HG03175 (cell line): ENCODE measurements at regions not wholly inside any gene's neighbourhood (a gene's known extent, or its start where the extent isn't known, plus 50 kb on each side); places are given as distances from the start of the nearest gene placed in this dataset.

Source experiments
- ATAC-seq: cut with Tn5 transposase; IDR thresholded peaks from one replicate; pipeline ENCODE4 v1.9.1; 2021; ENCODE audit warnings: mild to moderate bottlenecking, moderate library complexity; ENCODE audit not compliant: unreplicated experiment

- ATAC-seq, result no peak
These were observed 90.1 kb upstream of the FLRT2 start for GRCh38 chr14:85439696-85440328.

- no peak for ATAC-seq
These were observed 87.9 kb upstream of the FLRT2 start for GRCh38 chr14:85441909-85442643.

- no peak for ATAC-seq
These were observed 86.9 kb upstream of the FLRT2 start for GRCh38 chr14:85442996-85443395.

- ATAC-seq, result no peak
These were observed 85.3 kb upstream of the FLRT2 start for GRCh38 chr14:85444635-85445034.

DNA sequence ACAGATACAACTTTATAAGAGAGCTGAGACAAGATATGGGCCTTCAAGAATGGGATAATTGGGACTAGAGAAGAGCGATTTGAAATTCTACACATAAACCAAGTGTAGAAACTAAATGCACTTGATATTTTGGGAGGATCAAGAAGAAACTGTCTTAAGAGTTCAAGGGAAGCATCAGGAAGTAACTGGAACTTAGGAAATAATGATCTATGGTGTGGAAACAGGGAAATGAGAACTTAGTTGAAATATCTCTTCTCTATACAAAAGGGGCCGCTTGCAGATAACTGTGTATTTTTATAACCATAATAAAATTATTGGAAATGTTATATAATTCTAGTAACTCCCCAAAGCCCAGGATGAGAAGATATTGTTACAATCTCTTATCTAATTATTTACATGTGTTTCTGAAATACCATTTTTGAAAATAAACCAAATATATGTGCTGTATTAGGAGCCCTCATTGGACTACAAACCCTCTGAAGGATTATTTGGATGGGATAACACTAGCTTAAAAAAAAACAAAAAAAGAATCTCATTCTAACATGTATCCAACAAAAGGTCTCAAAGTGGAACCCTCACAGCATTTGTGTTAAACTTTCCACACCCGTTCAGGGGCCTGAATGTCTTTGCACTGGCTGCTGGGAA is 84.7 kb upstream of the FLRT2 start:
- no peak for ATAC-seq

DNA sequence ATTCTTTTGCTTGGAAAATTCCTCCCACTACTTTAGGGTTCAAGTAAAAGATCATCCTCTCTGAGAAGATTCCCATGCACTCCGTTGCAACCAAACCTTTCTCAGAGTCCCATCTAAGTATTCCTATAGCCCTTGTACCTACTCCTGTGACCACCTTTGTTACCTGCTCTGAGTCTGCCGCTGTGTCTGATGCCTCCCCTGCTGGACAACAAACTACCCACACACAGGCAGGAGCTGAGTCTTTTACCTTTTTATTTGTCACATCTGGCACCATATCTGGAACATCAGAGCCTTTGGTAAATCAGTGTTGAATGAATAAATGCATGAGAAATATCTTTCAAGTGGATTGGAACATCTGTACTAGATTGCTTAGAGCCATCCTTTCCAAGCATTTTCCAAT is 82.1 kb upstream of the FLRT2 start:
- no peak for ATAC-seq

DNA sequence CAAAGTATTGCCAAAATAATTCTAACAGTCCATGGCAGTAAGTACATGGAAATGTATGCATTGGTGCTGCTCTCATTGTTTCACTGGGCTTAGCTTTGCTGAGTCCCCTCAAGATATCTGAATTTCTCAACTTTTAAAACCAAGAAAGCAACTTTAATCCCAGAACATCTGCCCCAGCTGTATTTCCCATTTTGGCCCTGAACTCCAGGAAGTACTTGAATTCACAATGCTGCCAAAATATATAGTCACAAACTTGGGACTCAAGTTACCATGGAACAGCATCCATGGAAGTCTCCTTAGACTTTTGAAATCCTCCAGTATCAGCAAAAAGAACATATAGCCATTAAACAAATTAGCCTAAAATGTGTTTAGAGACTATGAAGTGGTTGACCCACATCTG is 78.5 kb upstream of the FLRT2 start:
- ATAC-seq, result no peak

DNA sequence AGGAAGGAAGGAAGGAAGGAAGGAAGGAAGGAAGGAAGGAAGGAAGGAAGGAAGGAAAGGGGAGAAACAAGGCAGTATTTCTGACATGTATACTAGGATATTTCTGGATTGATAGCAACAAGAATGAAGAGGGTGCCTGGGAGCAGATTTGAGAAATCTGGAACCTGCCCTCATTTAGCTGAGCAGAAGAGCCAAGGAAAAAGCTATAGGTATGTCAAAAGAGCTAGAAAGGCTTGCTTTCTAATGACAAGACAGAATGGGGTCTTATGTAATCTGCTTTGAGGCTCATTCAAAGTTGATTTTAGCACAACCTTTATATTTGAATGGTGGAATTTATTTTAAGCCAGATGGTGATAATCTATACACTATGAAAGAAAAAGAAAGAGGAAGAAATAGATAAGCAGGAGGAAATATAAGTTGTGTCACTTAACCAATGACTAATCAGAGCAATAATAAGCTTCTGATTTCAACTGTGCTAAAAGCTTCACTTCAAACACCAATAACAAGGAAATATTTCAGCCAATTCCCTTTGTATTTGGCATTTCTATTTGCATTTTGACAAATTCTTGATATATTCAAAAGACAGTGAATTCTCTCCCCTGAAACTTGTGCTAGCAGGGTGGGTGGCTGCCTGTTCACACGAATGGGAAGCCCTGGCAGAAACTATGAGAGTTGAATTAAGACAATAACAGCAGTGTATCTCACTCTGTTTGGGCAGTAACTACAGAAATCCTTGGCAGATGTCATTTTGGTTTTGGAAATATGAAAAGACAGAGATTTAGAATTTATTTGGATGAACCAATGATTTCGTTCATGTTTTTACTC is 76.3 kb upstream of the FLRT2 start:
- no peak for ATAC-seq

GRCh38 chr14:85454226-85454813 is 75.6 kb upstream of the FLRT2 start:
- ATAC-seq, result no peak

DNA sequence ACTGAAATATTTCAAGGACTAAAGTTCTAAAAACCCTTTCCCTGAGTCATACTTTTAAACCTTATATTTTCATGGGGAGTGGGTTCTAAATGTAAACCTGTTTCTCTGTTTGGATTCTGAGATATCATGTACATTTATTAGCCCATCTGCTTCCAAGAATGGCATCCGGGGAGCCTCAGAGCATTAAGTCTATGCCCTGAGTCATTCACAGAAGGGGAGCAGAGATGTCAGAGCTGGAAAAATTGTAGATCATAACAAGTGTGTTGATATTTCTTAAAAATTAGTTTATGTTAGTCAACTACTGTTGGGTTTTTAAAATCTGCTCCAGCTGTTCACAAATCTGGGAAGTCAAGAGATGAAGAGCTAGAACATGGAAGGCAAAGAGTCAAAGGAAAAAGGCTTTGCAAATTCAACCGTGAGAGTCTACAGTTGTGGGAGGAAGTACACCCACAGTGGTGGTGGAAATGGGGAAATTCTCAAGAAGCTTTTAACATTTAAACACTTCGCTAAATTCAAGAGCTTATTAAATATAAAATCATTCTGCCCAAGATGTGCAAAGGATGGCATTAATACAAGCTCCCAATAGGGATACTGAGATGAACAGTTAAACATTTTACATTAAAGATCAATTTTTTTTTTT is 70.5 kb upstream of the FLRT2 start:
- ATAC-seq, result no peak

GRCh38 chr14:85461432-85462133 is 68.4 kb upstream of the FLRT2 start:
- ATAC-seq, result no peak

DNA sequence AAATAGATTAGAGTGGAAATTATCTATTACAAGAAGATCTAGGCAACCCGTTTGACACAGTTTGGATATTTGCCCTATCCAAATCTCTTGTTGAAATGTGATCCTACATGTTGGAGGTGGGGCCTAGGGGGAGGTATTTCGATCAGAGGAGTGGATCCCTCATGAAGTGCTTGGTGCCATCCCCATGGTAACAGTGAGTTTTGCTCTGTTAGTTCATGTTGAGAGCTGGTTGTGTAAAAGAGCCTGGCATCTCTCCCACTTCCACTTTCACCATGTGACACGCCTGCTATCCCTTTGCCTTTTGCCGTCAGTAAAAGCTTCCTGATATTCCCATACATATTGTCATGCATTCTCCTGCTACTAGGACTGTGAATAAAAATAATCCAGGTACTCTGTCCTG is 66.4 kb upstream of the FLRT2 start:
- ATAC-seq, result no peak

DNA sequence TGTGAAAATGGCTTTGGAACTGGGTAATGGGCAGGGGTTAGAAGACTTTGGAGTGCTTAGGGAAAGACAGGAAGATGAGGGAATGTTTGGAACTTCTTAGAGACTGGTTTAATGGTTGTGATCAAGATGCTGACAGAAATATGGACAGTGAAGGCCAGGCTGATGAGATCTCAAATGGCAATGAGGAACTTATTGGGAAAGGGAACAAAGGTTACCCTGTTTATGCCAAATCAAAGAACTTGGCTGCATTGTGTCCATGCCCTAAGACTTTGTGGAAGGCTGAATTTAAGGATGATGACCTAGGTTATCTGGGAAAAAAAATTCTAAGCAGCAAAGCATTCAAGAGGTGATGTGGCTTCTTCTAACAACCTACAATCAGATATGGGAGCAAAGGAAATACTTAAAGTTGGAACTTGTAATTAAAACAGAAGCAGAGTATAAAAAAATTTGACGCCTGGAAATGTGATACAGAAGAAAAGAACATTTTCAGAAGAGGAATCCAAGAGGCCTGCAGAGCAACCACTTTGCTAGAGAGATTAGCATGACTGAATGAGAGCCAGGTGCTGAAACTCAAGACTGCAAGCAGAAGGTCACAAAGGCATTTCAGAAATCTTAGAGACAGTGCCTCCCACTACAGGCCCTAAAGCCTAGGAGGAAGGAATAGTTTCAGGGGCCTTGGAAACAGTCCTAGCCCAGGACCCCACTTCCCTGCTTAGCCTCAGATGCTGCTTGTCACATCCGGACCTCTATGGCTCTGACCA is 65.6 kb upstream of the FLRT2 start:
- no peak for ATAC-seq

DNA sequence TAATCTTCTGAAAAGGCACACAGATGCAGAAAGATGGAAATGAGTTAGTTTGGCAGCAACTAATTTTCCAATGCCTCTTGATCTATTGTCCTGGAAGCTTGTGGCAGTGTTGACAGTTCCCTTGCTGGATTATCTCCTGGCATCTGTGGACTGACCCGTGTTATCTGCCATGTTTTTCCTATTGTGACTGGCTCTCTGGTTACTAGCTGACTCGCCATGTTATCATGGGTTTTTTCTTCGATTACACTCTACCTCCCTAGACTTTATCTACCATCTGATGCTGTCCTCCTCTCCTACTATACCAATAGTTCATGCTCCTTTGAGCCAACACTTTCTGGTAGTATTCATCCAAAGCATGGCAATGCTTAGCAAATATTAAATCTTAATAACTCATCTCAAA is 63.3 kb upstream of the FLRT2 start:
- no peak for ATAC-seq

GRCh38 chr14:85468816-85469215 is 61.1 kb upstream of the FLRT2 start:
- no peak for ATAC-seq

DNA sequence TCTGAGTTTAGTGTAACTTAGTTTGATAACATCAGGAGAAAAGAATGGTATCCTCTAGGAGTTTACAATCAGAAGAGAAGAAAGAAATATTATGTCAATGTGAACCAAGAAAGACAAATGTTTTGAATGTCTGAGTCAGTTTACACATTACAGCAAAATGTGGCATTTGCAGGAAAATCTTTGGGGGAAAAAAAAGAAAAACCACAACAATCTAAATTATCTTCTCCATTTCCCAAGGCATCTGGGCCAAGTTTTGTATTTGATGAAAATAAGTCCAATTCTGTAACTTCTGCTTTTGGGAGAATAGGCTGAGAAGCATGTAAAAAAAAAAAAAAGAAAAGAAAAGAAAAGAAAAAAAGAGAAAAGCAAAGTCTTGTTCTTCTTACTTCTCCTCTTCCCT is 58.8 kb upstream of the FLRT2 start:
- ATAC-seq, result no peak

DNA sequence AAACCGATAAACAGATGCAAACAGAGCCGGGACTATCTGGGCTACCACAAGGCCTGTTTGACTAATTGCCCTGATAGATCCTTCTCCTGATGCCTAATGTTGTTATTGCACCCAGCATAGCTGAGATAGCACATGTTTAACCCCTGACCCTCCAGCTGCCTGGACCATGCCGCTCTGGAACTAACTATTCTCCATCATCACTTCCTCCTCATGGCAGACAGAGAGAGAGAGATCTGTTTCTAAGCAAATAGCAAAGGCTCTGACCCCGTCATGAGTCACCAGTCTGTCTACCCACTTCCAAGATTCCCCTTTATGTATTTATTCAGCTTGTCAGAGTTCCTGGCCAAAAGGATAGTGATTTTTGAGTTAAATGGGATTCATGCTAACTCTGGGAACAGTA is 58.2 kb upstream of the FLRT2 start:
- no peak for ATAC-seq

DNA sequence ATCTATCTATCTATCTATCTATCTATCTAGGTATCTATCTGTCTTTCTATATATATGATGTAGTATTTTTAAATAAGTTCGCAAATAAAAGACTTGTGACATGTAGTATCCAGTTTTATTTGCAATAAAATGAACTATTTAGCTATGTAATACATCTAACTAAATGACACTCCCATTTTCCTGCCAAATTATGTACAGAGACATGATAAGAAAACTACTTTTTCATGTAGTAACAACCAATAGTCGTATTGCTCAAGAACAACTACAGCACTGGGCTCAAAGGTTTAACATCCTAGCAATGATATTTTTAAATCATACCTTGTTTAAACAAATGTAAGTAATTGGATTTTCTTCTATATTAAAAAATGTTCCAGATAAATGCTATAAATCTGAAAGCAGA is 55.5 kb upstream of the FLRT2 start:
- no peak for ATAC-seq

- ATAC-seq, result no peak
These were observed 54.8 kb upstream of the FLRT2 start for GRCh38 chr14:85475113-85475512.
